H1 (cell line): ENCODE measurements at regions not wholly inside any gene's neighbourhood (a gene's known extent, or its start where the extent isn't known, plus 50 kb on each side); places are given as distances from the start of the nearest gene placed in this dataset.

ENCODE experiments used
- ATF2 ChIP-seq: IDR thresholded peaks from 2 replicates; pipeline ENCODE4 v1.6.1; 2012; ENCODE audit warnings: low read length, inconsistent platforms
- ATF3 ChIP-seq: IDR thresholded peaks from 2 replicates; pipeline ENCODE4 v1.6.1; 2011; ENCODE audit warnings: low read depth, mild to moderate bottlenecking, low read length; ENCODE audit not compliant: insufficient read depth
- CBX5 ChIP-seq: fragments of 300-800, 300-1000 bp; sonication (generic); IDR thresholded peaks from 2 replicates; pipeline ENCODE4 v1.7.1; 2016; ENCODE audit warnings: antibody characterized with exemption, low read length, low read depth
- CBX8 ChIP-seq: fragments of 300-800, 300-1000 bp; sonication (generic); IDR thresholded peaks from 2 replicates; pipeline ENCODE4 v1.7.1; 2016; ENCODE audit warnings: low read depth, low read length, borderline replicate concordance
- CEBPB ChIP-seq: IDR thresholded peaks from 2 replicates; pipeline ENCODE4 v1.6.1; 2012; ENCODE audit warnings: low read depth, low read length
- CHD1 ChIP-seq: IDR thresholded peaks from 2 replicates; pipeline ENCODE4 v1.6.1; 2012; ENCODE audit warnings: low read depth, low read length, improper control_type of control experiment
- CTCF ChIP-seq, 3 experiments: IDR thresholded peaks; 1 replicate in 2 of 3; 2 replicates in 1 of 3; pipeline versions ENCODE4 v1.5.1 to v1.6.1; 2011; ENCODE audit warnings: low read length in 3 of 3, mild to moderate bottlenecking in 3 of 3, inconsistent platforms in 2 of 3, low read depth in 1 of 3, moderate library complexity in 1 of 3; ENCODE audit not compliant: insufficient read depth in 1 of 3; ENCODE audit errors: control extremely low read depth in 1 of 3
- EP300 ChIP-seq, 2 experiments: IDR thresholded peaks; 1 replicate in 1 of 2; 2 replicates in 1 of 2; pipeline ENCODE4 v1.6.1; 2011 to 2012; ENCODE audit warnings: low read depth in 2 of 2, low read length in 2 of 2, mild to moderate bottlenecking in 2 of 2, borderline replicate concordance in 1 of 2, inconsistent platforms in 1 of 2, moderate library complexity in 1 of 2
- KDM5A ChIP-seq: fragments of 200-600 bp; IDR thresholded peaks from 2 replicates; pipeline ENCODE4 v1.7.1; 2012; ENCODE audit warnings: mild to moderate bottlenecking, low read length, inconsistent platforms, mixed read lengths
- MAX ChIP-seq: IDR thresholded peaks from 2 replicates; pipeline ENCODE4 v1.6.1; 2012; ENCODE audit warnings: inconsistent platforms
- PHF8 ChIP-seq: fragments of 200-600 bp; sonication (generic); conservative IDR thresholded peaks from 2 replicates; pipeline ENCODE4 v1.7.1; 2012; ENCODE audit warnings: low read depth, mild to moderate bottlenecking, inconsistent platforms, low read length, moderate library complexity
- POLR2A ChIP-seq, 2 experiments: IDR thresholded peaks; 1 replicate in 1 of 2; 2 replicates in 1 of 2; pipeline ENCODE4 v1.6.1; 2011; ENCODE audit warnings: low read depth in 2 of 2, low read length in 2 of 2, mild to moderate bottlenecking in 2 of 2; ENCODE audit errors: control extremely low read depth in 1 of 2
- POU5F1 ChIP-seq: IDR thresholded peaks from 2 replicates; pipeline ENCODE4 v1.6.1; 2011; ENCODE audit warnings: low read depth, mild to moderate bottlenecking, low read length, moderate library complexity
- SAP30 ChIP-seq: fragments of 300-600 bp; sonication (generic); IDR thresholded peaks from 2 replicates; pipeline ENCODE4 v1.7.1; 2012; ENCODE audit warnings: low read length, moderate library complexity, mild to moderate bottlenecking, inconsistent platforms; ENCODE audit not compliant: insufficient read depth, insufficient replicate concordance
- SIRT6 ChIP-seq: IDR thresholded peaks from one replicate; pipeline ENCODE4 v1.7.1; 2012; ENCODE audit warnings: low read length, inconsistent platforms
- SP1 ChIP-seq: IDR thresholded peaks from 2 replicates; pipeline ENCODE4 v1.6.1; 2011; ENCODE audit warnings: low read depth, low read length
- SP2 ChIP-seq: IDR thresholded peaks from 2 replicates; pipeline ENCODE4 v1.6.1; 2012; ENCODE audit warnings: mild to moderate bottlenecking, low read length, inconsistent platforms
- TCF12 ChIP-seq: IDR thresholded peaks from 2 replicates; pipeline ENCODE4 v1.6.1; 2011; ENCODE audit warnings: low read depth, mild to moderate bottlenecking, low read length
- TEAD4 ChIP-seq: IDR thresholded peaks from 2 replicates; pipeline ENCODE4 v1.6.1; 2012; ENCODE audit warnings: low read depth, low read length, inconsistent platforms, mixed read lengths
- YY1 ChIP-seq: IDR thresholded peaks from 2 replicates; pipeline ENCODE4 v1.6.1; 2011; ENCODE audit warnings: low read depth, mild to moderate bottlenecking, low read length

GRCh38 chr2:7672027-7672684 lies 754.9 kb downstream of the RNF144A start (continued):
- TF ChIP-seq CTCF (IDR thresholded peaks at IDR 0.05; ENCODE audit: control extremely low read depth in 1 of 3, insufficient read depth in 1 of 3, low read depth in 1 of 3, low read length in 3 of 3) (peak; percentile 73 to 93 (median 79)), SIRT6 (no peak), PHF8 (no peak), SP2 (no peak), TEAD4 (peak; percentile 86), ATF2 (peak; percentile 74; the same call in 1 of the 2 replicates), TCF12 (no peak), CEBPB (no peak), POU5F1 (no peak), KDM5A (no peak), SP1 (no peak), EP300 (IDR thresholded peaks at IDR 0.05; ENCODE audit: borderline replicate concordance in 1 of 2, low read depth in 2 of 2, low read length in 2 of 2) (no peak), SAP30 (no peak), YY1 (0 out of 2 replicates have a peak, but pooled peaks have one; percentile 63), ATF3 (no peak), MAX (no peak), POLR2A (IDR thresholded peaks at IDR 0.05; ENCODE audit: control extremely low read depth in 1 of 2, low read depth in 2 of 2, low read length in 2 of 2) (no peak), CBX5 (no peak), CHD1 (no peak), CBX8 (no peak)
